Kidney epithelial cell (primary cell): ENCODE measurements at regions not wholly inside any gene's neighbourhood (a gene's known extent, or its start where the extent isn't known, plus 50 kb on each side); places are given as distances from the start of the nearest gene placed in this dataset.

Source experiments
- DNase-seq: peaks from one replicate; pipeline ENCODE4 v3.0.0-alpha.2; 2010; ENCODE audit warnings: low read depth
- H3K27me3 ChIP-seq: 2 replicates; pipeline ENCODE4 v1.6.0; 2011; ENCODE audit warnings: low read length; ENCODE audit not compliant: control insufficient read depth, insufficient read depth
- H3K36me3 ChIP-seq: 2 replicates; pipeline ENCODE4 v1.5.1; 2011; ENCODE audit warnings: low read length; ENCODE audit not compliant: control insufficient read depth, insufficient read depth
- H3K4me3 ChIP-seq: 2 replicates; pipeline ENCODE4 v1.5.1; 2011; ENCODE audit warnings: low read depth, mild to moderate bottlenecking, control low read depth, low read length
- CTCF ChIP-seq: IDR thresholded peaks from 2 replicates; pipeline ENCODE4 v1.5.1; 2011; ENCODE audit warnings: mild to moderate bottlenecking, moderate library complexity, low read length, control low read depth, inconsistent platforms; ENCODE audit not compliant: insufficient read depth, poor library complexity, severe bottlenecking

DNA sequence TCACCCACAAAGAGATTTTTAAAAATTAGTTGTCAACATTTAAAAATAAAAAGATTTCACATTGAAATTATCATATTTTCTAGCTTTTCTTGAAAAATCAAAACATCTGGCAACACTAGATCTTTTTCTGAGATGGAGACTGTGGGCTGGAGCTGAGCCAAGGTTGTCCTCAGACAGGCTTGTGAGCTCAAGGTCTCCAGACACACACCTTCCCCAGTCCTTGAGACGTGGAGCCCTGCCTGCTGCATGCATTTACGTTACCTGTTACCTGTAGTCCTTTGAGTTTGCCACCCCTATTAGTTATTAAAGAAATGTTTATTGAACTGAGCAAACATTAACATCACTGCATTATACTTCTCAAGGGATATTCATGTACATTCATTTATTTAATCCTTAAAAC lies 87.5 kb upstream of the TLE1 start:
- Histone ChIP-seq H3K27me3 (no peaks in the 10 kb centered on the region), H3K36me3 (no peaks in the 10 kb centered on the region), H3K4me3 (no peak overlapping the region)
- no peak for TF ChIP-seq CTCF
- no peak for DNase-seq

- no peak for TF ChIP-seq CTCF
- DNase-seq, result no peak
Observed at GRCh38 chr9:81777482-81777881, 88.1 kb upstream of the TLE1 start.

GRCh38 chr9:81782313-81782995 lies 93.1 kb upstream of the TLE1 start:
- Histone ChIP-seq H3K36me3 (no peaks in the 10 kb centered on the region), H3K27me3 (no peaks in the 10 kb centered on the region), H3K4me3 (no peak overlapping the region)
- DNase-seq, result no peak
- TF ChIP-seq CTCF, result no peak

More at GRCh38 chr9:81777482-81777881, 88.1 kb upstream of the TLE1 start:
- Histone ChIP-seq H3K4me3 (no peak overlapping the region), H3K36me3 (no peaks in the 10 kb centered on the region), H3K27me3 (no peaks in the 10 kb centered on the region)

DNA sequence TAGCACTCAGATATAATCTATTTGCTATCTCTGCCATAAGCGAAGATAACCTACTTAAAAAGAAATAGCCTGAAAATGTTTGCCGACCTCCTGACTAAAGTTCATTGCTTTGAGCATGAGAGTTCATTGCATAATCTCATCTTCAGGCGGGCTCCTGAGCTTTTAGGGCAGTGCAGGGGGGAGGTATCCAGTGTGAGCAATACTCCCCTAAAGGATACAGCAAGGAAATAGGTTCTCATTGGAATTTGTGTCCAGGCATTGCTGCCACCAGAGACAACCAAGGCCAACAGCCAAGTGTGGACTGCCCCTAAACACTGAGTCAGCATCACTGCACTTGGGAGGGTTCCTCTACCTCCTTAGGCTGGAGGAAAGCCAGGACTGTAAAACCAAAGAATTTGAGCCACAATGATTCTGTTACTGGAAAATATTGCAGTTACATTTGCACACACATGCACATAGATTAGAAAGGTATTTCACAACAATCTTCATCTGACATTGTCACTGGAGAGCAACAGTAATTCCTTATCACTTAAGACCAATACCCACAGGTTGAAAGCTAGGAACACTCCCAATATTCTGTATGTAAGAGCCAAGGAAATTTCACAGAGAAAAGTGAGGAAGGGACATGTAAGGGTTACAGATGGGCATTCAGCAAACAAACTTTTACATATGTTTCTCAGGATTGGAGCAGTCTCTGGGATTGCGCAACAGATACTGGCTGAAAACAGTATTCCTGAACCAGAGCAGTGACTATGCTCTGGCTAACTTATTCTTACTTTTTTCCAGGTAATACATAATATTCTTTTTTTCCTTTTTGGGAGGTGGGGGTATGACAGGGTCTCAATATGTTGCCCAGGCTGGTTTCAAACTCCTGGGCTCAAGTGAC lies 98.6 kb upstream of the TLE1 start:
- peak; percentile 81 for DNase-seq

DNA sequence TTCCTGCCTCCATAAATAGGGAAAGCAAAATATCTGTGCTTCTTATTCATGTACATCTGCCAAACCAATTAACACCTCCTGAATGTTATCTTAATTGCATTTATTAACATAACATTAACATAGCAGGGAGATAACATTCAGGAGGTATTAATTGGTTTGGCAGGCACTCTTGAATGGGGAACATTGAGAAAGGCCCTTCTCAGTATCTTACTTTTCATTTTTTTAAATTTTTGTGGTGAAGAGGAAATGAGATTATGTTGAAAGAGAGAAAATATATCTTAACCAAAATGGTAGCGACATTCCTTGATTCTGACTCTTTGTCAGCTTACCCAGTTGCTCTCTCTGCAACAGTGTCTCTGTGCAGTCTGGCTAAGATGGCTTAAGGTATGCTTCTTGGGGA lies 100.4 kb upstream of the TLE1 start:
- no peaks in the 10 kb centered on the region for H3K27me3 ChIP-seq
- no peaks in the 10 kb centered on the region for H3K36me3 ChIP-seq
- no peak overlapping the region for H3K4me3 ChIP-seq
- no peak for TF ChIP-seq CTCF
- DNase-seq, result no peak

More for the DNA sequence above, 98.6 kb upstream of the TLE1 start:
- Histone ChIP-seq H3K36me3 (no peaks in the 10 kb centered on the region), H3K4me3 (no peak overlapping the region), H3K27me3 (no peaks in the 10 kb centered on the region)
- TF ChIP-seq CTCF, result no peak

DNA sequence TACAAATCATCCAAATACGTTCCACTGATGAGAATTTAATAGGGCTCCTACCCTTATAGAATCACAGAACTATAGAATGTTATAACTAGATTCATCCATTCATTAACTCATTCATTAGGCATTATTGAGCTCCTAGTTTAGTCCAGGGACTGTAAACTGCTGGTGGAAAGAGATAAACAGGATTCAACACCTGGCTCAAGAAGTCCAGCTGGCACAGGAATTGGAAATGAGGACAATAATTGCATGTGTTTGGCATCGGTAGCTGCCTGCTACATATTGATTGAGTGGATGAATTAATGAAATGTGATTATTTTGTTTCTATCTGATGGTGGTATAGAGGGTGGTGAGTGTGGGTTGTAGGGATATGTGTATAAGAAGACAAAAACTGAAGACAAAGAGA lies 100.8 kb upstream of the TLE1 start:
- Histone ChIP-seq H3K27me3 (no peaks in the 10 kb centered on the region), H3K4me3 (no peak overlapping the region), H3K36me3 (no peaks in the 10 kb centered on the region)
- no peak for TF ChIP-seq CTCF
- no peak for DNase-seq
